H9 (cell line): ENCODE measurements at regions not wholly inside any gene's neighbourhood (a gene's known extent, or its start where the extent isn't known, plus 50 kb on each side); places are given as distances from the start of the nearest gene placed in this dataset.

ENCODE experiments used
- DNase-seq: peaks from one replicate; pipeline ENCODE4 v3.0.0-alpha.2; 2017
- H2AFZ ChIP-seq: one replicate; pipeline ENCODE4 v1.6.1; 2013; ENCODE audit warnings: mild to moderate bottlenecking, low read length, control low read depth, moderate library complexity
- H2AK5ac ChIP-seq: 2 replicates; pipeline ENCODE4 v1.6.1; 2013; ENCODE audit warnings: low read length, control low read depth, mixed read lengths; ENCODE audit not compliant: insufficient read length
- H2BK120ac ChIP-seq: one replicate; pipeline ENCODE4 v1.6.1; 2013; ENCODE audit warnings: low read depth, mild to moderate bottlenecking, low read length, control low read depth, inconsistent platforms; ENCODE audit not compliant: poor library complexity, severe bottlenecking
- H2BK12ac ChIP-seq: 2 replicates; pipeline ENCODE4 v1.6.1; 2013; ENCODE audit warnings: low read length, control low read depth, mixed read lengths, low read depth; ENCODE audit not compliant: insufficient read length
- H2BK15ac ChIP-seq: 2 replicates; pipeline ENCODE4 v1.6.1; 2013; ENCODE audit warnings: low read depth, low read length, control low read depth
- H2BK20ac ChIP-seq: one replicate; pipeline ENCODE4 v1.6.1; 2013; ENCODE audit warnings: low read depth, mild to moderate bottlenecking, low read length, control low read depth, inconsistent platforms; ENCODE audit not compliant: poor library complexity, severe bottlenecking
- H2BK5ac ChIP-seq: 2 replicates; pipeline ENCODE4 v1.6.1; 2013; ENCODE audit warnings: low read length, control low read depth, mixed read lengths; ENCODE audit not compliant: insufficient read length
- H3K14ac ChIP-seq: 2 replicates; pipeline ENCODE4 v1.6.1; 2013; ENCODE audit warnings: low read length, control low read depth; ENCODE audit not compliant: insufficient read depth
- H3K18ac ChIP-seq: 2 replicates; pipeline ENCODE4 v1.6.1; 2013; ENCODE audit warnings: low read depth, mild to moderate bottlenecking, mixed read lengths, low read length, control low read depth; ENCODE audit not compliant: insufficient read length
- H3K23ac ChIP-seq: 2 replicates; pipeline ENCODE4 v1.6.1; 2013; ENCODE audit warnings: low read length, control low read depth, mixed read lengths, low read depth; ENCODE audit not compliant: insufficient read length
- H3K23me2 ChIP-seq: 2 replicates; pipeline ENCODE4 v1.6.1; 2013; ENCODE audit warnings: low read depth, mild to moderate bottlenecking, mixed read lengths, low read length, control low read depth; ENCODE audit not compliant: insufficient read length, poor library complexity, severe bottlenecking
- H3K27ac ChIP-seq: 2 replicates; pipeline ENCODE4 v1.5.1; 2013; ENCODE audit warnings: low read length, control low read depth, mixed read lengths, low read depth; ENCODE audit not compliant: insufficient read length
- H3K27me3 ChIP-seq: 2 replicates; pipeline ENCODE4 v1.6.1; 2013; ENCODE audit warnings: low read length, control low read depth, inconsistent platforms; ENCODE audit not compliant: insufficient read depth
- H3K4ac ChIP-seq: 2 replicates; pipeline ENCODE4 v1.6.1; 2013; ENCODE audit warnings: low read depth, mild to moderate bottlenecking, control low read depth, inconsistent platforms, low read length, moderate library complexity
- H3K4me1 ChIP-seq: 2 replicates; pipeline ENCODE4 v1.6.1; 2013; ENCODE audit warnings: low read length, control low read depth, inconsistent platforms; ENCODE audit not compliant: insufficient read depth
- H3K4me2 ChIP-seq: 2 replicates; pipeline ENCODE4 v1.6.1; 2013; ENCODE audit warnings: low read length, control low read depth, mixed read lengths; ENCODE audit not compliant: insufficient read length, insufficient read depth
- H3K56ac ChIP-seq: 2 replicates; pipeline ENCODE4 v1.6.1; 2013; ENCODE audit warnings: low read depth, mild to moderate bottlenecking, mixed read lengths, low read length, control low read depth; ENCODE audit not compliant: insufficient read length
- H3K79me1 ChIP-seq: 2 replicates; pipeline ENCODE4 v1.6.1; 2013; ENCODE audit warnings: low read depth, mild to moderate bottlenecking, moderate library complexity, low read length, control low read depth, inconsistent platforms; ENCODE audit not compliant: insufficient read depth, poor library complexity, severe bottlenecking
- H3K79me2 ChIP-seq: 2 replicates; pipeline ENCODE4 v1.6.1; 2013; ENCODE audit warnings: low read length, control low read depth, inconsistent platforms; ENCODE audit not compliant: insufficient read depth
- H3K9ac ChIP-seq: 2 replicates; pipeline ENCODE4 v1.6.1; 2013; ENCODE audit warnings: low read length, control low read depth, mixed read lengths; ENCODE audit not compliant: insufficient read length; ENCODE audit errors: extremely low read depth
- H3K9me3 ChIP-seq: one replicate; pipeline ENCODE4 v1.6.1; 2013; ENCODE audit warnings: low read depth, low read length, inconsistent platforms; ENCODE audit not compliant: control insufficient read depth
- H3T11ph ChIP-seq: one replicate; pipeline ENCODE4 v1.6.1; 2013; ENCODE audit warnings: mild to moderate bottlenecking, low read length, control low read depth, inconsistent platforms
- H4K20me1 ChIP-seq: one replicate; pipeline ENCODE4 v1.6.1; 2013; ENCODE audit not compliant: control insufficient read depth, insufficient read length, insufficient read depth
- H4K5ac ChIP-seq: 2 replicates; pipeline ENCODE4 v1.6.1; 2013; ENCODE audit warnings: low read depth, mild to moderate bottlenecking, mixed read lengths, low read length, control low read depth; ENCODE audit not compliant: insufficient read length
- H4K8ac ChIP-seq: replicated peaks from 2 replicates; pipeline ENCODE4 v1.6.1; 2013; ENCODE audit warnings: low read length, control low read depth, mixed read lengths, low read depth; ENCODE audit not compliant: insufficient read length
- H4K91ac ChIP-seq: 2 replicates; pipeline ENCODE4 v1.6.1; 2013; ENCODE audit warnings: low read depth, mild to moderate bottlenecking, moderate library complexity, mixed read lengths, low read length, control low read depth; ENCODE audit not compliant: insufficient read length
- H3K27ac Mint-ChIP-seq, 3 experiments: 2 replicates in 2 of 3; 3 replicates in 1 of 3; pipeline ENCODE4 v1.8.0; 2020 to 2021; ENCODE audit warnings: mixed read lengths in 3 of 3, mild to moderate bottlenecking in 1 of 3, moderate library complexity in 1 of 3
- H3K27me3 Mint-ChIP-seq: 2 replicates; pipeline ENCODE4 v1.8.0; 2021; ENCODE audit warnings: low read depth, mild to moderate bottlenecking, moderate library complexity, mixed read lengths
- H3K36me3 Mint-ChIP-seq, 3 experiments: 2 replicates in 2 of 3; 3 replicates in 1 of 3; pipeline ENCODE4 v1.8.0; 2020 to 2021; ENCODE audit warnings: low read depth in 3 of 3, mixed read lengths in 3 of 3; ENCODE audit not compliant: insufficient read depth in 1 of 3
- H3K4me1 Mint-ChIP-seq, 2 experiments: 2 replicates each; pipeline ENCODE4 v1.8.0; 2020; ENCODE audit warnings: mixed read lengths in 2 of 2
- H3K4me3 Mint-ChIP-seq, 2 experiments: 2 replicates in 1 of 2; 3 replicates in 1 of 2; pipeline ENCODE4 v1.8.0; 2020 to 2021; ENCODE audit warnings: mild to moderate bottlenecking in 2 of 2, mixed read lengths in 2 of 2, moderate library complexity in 1 of 2
- H3K9me3 Mint-ChIP-seq, 2 experiments: 2 replicates in 1 of 2; 3 replicates in 1 of 2; pipeline ENCODE4 v1.8.0; 2020; ENCODE audit warnings: mild to moderate bottlenecking in 2 of 2, mixed read lengths in 2 of 2, moderate library complexity in 1 of 2
- WGBS: extraction: QIAGEN DNeasy Blood & Tissue Kit; methylation state at CpG from one replicate; pipeline ENCODE4 v1.1.7; 2013; ENCODE audit warnings: missing lambda C conversion rate, low lambda C conversion rate, mixed read lengths; ENCODE audit not compliant: insufficient read length; ENCODE audit errors: extremely low coverage; 5-methylcytosine and 5-hydroxymethylcytosine counted together
- TF ChIP-seq, protein P1 (sequence below): fragments of 200-600 bp; sonication (generic); conservative IDR thresholded peaks from 3 replicates; pipeline ENCODE4 v1.8.0; 2021; ENCODE audit warnings: antibody characterized with exemption, mild to moderate bottlenecking

GRCh38 chr10:28951484-28951883 lies 274.2 kb downstream of the BAMBI start:
- Histone ChIP-seq H4K8ac (no peak overlapping the region), H4K5ac (no peak overlapping the region), H2BK15ac (no peak overlapping the region), H3K23me2 (no peaks in the 10 kb centered on the region), H2BK120ac (no peak overlapping the region), H3K18ac (no peak overlapping the region), H2BK20ac (no peak overlapping the region), H3K9ac (no peak overlapping the region), H4K20me1 (no peaks in the 10 kb centered on the region), H2BK12ac (no peak overlapping the region), H3K23ac (no peak overlapping the region), H3T11ph (no peak overlapping the region), H3K79me1 (no peaks in the 10 kb centered on the region), H3K56ac (no peak overlapping the region), H4K91ac (no peak overlapping the region), H3K4ac (no peak overlapping the region), H3K27ac (no peak overlapping the region), H3K9me3 (no peaks in the 10 kb centered on the region), H3K79me2 (no peaks in the 10 kb centered on the region), H3K4me1 (no peaks in the 10 kb centered on the region), H2AFZ (no peak overlapping the region), H2AK5ac (no peak overlapping the region), H3K27me3 (no peaks in the 10 kb centered on the region), H2BK5ac (no peak overlapping the region), H3K14ac (no peak overlapping the region), H3K4me2 (no peak overlapping the region)
- WGBS = no CpG with 5 or more reads among the region's 6 CpGs
- no peak for DNase-seq
- Mint-ChIP-seq H3K4me3 (no peak overlapping the region), H3K27ac (no peak overlapping the region), H3K27me3 (no peaks in the 10 kb centered on the region; the same call in 1 of the 2 replicates), H3K4me1 (peaks cover 2 to 5% of the 10 kb centered on the region in 2 experiments; a peak in 3 of 4 replicates), H3K36me3 (no peaks in the 10 kb centered on the region), H3K9me3 (no peaks in the 10 kb centered on the region)
- TF ChIP-seq, protein P1, sequence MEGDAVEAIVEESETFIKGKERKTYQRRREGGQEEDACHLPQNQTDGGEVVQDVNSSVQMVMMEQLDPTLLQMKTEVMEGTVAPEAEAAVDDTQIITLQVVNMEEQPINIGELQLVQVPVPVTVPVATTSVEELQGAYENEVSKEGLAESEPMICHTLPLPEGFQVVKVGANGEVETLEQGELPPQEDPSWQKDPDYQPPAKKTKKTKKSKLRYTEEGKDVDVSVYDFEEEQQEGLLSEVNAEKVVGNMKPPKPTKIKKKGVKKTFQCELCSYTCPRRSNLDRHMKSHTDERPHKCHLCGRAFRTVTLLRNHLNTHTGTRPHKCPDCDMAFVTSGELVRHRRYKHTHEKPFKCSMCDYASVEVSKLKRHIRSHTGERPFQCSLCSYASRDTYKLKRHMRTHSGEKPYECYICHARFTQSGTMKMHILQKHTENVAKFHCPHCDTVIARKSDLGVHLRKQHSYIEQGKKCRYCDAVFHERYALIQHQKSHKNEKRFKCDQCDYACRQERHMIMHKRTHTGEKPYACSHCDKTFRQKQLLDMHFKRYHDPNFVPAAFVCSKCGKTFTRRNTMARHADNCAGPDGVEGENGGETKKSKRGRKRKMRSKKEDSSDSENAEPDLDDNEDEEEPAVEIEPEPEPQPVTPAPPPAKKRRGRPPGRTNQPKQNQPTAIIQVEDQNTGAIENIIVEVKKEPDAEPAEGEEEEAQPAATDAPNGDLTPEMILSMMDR = no peak
